ENCODE measurements at regions not wholly inside any gene's neighbourhood (a gene's known extent, or its start where the extent isn't known, plus 50 kb on each side); places are given as distances from the start of the nearest gene placed in this dataset.

DNA sequence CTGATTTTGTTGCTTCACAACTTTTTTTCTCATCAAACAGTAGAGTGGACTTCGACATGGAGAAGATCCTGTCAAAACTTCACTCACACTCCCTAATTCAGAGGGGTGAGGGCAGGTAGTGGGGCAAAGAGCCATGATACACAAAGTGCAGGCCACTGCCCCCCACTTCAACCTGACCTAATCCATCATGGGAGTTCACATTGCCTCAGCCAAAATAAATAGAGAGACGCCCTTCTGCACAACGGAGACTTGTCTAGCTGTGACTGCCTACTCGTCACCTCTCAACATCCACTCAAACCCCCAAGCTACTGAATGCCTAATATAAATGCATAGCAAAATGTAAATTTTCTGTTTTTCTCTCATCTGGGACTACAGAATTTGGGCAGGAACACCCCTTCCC lies 213.2 kb downstream of the PMP22 start:
- H3K9ac ChIP-seq (ENCODE audit: low read length) = no peak overlapping the region
- no peak overlapping the region for H3K4ac ChIP-seq (ENCODE audit: low read depth, low read length)
- WGBS (ENCODE audit: extremely low coverage, insufficient coverage, low lambda C conversion rate) = no CpG with 5 or more reads among the region's 4 CpGs
- H2BK5ac ChIP-seq (ENCODE audit: low read length) = no peak overlapping the region
- peaks cover 8% of the 10 kb centered on the region for H3K4me1 ChIP-seq (ENCODE audit: control insufficient read depth, low read depth, low read length)
- no peak overlapping the region for H4K5ac ChIP-seq (ENCODE audit: low read length)
- DNase-seq = no peak
- H3K56ac ChIP-seq (ENCODE audit: low read length) = no peak overlapping the region
- H2BK15ac ChIP-seq (replicated peaks; ENCODE audit: low read depth) = no peak overlapping the region
- no peak overlapping the region for H2AK5ac ChIP-seq (ENCODE audit: low read length)
- no peaks in the 10 kb centered on the region for H3K79me2 ChIP-seq (ENCODE audit: control insufficient read depth, insufficient read depth, low read length)
- no peak overlapping the region for H3K4me2 ChIP-seq (ENCODE audit: low read length)
- H4K8ac ChIP-seq (ENCODE audit: low read depth, low read length) = no peak overlapping the region
- no peak overlapping the region for H3K27ac ChIP-seq (ENCODE audit: low read depth, low read length)
- no peak overlapping the region for H3K23ac ChIP-seq (ENCODE audit: low read length)
- no peaks in the 10 kb centered on the region for H3K27me3 ChIP-seq (ENCODE audit: insufficient read depth, low read length, poor library complexity)
- no peak overlapping the region for H3K4me3 ChIP-seq (ENCODE audit: low read length)
- H3K79me1 ChIP-seq (ENCODE audit: low read length) = no peaks in the 10 kb centered on the region
- no peak overlapping the region for H3K18ac ChIP-seq (ENCODE audit: low read length)
- no peak overlapping the region for H2BK120ac ChIP-seq (ENCODE audit: low read depth, low read length)
- H3K36me3 ChIP-seq (ENCODE audit: control insufficient read depth, insufficient read depth, low read length) = no peaks in the 10 kb centered on the region

DNA sequence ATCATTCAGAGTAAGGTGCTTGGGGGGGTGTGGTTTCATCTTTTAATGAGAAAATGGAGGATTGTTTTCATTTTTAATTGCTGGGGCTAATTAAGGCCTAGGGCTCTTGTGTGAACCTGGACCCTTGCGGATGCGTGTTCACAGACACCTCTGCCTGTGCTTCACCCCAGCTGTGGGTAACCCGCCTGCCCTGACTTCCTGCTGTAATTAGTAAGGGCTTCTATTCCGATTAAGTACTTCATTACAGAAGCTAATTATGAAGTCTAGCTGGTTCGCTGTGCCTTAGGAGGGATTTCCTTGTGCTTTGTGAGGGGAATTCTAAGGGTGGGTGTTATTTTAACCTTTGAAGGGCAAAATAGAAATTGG lies 215.3 kb downstream of the PMP22 start:
- no peak overlapping the region for H2BK5ac ChIP-seq (ENCODE audit: low read length)
- H3K18ac ChIP-seq (ENCODE audit: low read length) = no peak overlapping the region
- H3K4me1 ChIP-seq (ENCODE audit: control insufficient read depth, low read depth, low read length) = peaks cover 8% of the 10 kb centered on the region
- H4K8ac ChIP-seq (ENCODE audit: low read depth, low read length) = no peak overlapping the region
- no CpG with 5 or more reads among the region's 5 CpGs for WGBS (ENCODE audit: extremely low coverage, insufficient coverage, low lambda C conversion rate)
- no peak overlapping the region for H3K4me3 ChIP-seq (ENCODE audit: low read length)
- no peaks in the 10 kb centered on the region for H3K27me3 ChIP-seq (ENCODE audit: insufficient read depth, low read length, poor library complexity)
- no peak overlapping the region for H2BK120ac ChIP-seq (ENCODE audit: low read depth, low read length)
- H2AK5ac ChIP-seq (ENCODE audit: low read length) = no peak overlapping the region
- no peak overlapping the region for H2BK15ac ChIP-seq (replicated peaks; ENCODE audit: low read depth)
- H3K56ac ChIP-seq (ENCODE audit: low read length) = no peak overlapping the region
- H3K27ac ChIP-seq (ENCODE audit: low read depth, low read length) = no peak overlapping the region
- H3K79me1 ChIP-seq (ENCODE audit: low read length) = no peaks in the 10 kb centered on the region
- H3K79me2 ChIP-seq (ENCODE audit: control insufficient read depth, insufficient read depth, low read length) = no peaks in the 10 kb centered on the region
- no peak overlapping the region for H3K4ac ChIP-seq (ENCODE audit: low read depth, low read length)
- no peak overlapping the region for H4K5ac ChIP-seq (ENCODE audit: low read length)
- H3K9ac ChIP-seq (ENCODE audit: low read length) = no peak overlapping the region
- no peak overlapping the region for H3K23ac ChIP-seq (ENCODE audit: low read length)
- no peak overlapping the region for H3K4me2 ChIP-seq (ENCODE audit: low read length)
- DNase-seq = no peak
- H3K36me3 ChIP-seq (ENCODE audit: control insufficient read depth, insufficient read depth, low read length) = no peaks in the 10 kb centered on the region

GRCh38 chr17:15048933-15049794 lies 216.0 kb downstream of the PMP22 start:
- H2BK5ac ChIP-seq (ENCODE audit: low read length) = no peak overlapping the region
- no peak overlapping the region for H3K4me2 ChIP-seq (ENCODE audit: low read length)
- no peak overlapping the region for H2BK120ac ChIP-seq (ENCODE audit: low read depth, low read length)
- H3K79me1 ChIP-seq (ENCODE audit: low read length) = no peaks in the 10 kb centered on the region
- H3K4ac ChIP-seq (ENCODE audit: low read depth, low read length) = no peak overlapping the region
- H3K9ac ChIP-seq (ENCODE audit: low read length) = no peak overlapping the region
- H3K4me1 ChIP-seq (ENCODE audit: control insufficient read depth, low read depth, low read length) = peaks cover 8% of the 10 kb centered on the region
- H3K18ac ChIP-seq (ENCODE audit: low read length) = peak overlapping the region; percentile 23
- no peak overlapping the region for H3K4me3 ChIP-seq (ENCODE audit: low read length)
- peak overlapping the region; percentile 45 for H2BK15ac ChIP-seq (replicated peaks; ENCODE audit: low read depth)
- H4K8ac ChIP-seq (ENCODE audit: low read depth, low read length) = no peak overlapping the region
- peak; percentile 74 for DNase-seq
- no peaks in the 10 kb centered on the region for H3K27me3 ChIP-seq (ENCODE audit: insufficient read depth, low read length, poor library complexity)
- peak overlapping the region; percentile 70 for H3K27ac ChIP-seq (ENCODE audit: low read depth, low read length)
- H4K5ac ChIP-seq (ENCODE audit: low read length) = no peak overlapping the region
- H3K36me3 ChIP-seq (ENCODE audit: control insufficient read depth, insufficient read depth, low read length) = no peaks in the 10 kb centered on the region
- no peak overlapping the region for H3K56ac ChIP-seq (ENCODE audit: low read length)
- no peaks in the 10 kb centered on the region for H3K79me2 ChIP-seq (ENCODE audit: control insufficient read depth, insufficient read depth, low read length)
- H2AK5ac ChIP-seq (ENCODE audit: low read length) = no peak overlapping the region
- H3K23ac ChIP-seq (ENCODE audit: low read length) = no peak overlapping the region
- WGBS (ENCODE audit: extremely low coverage, insufficient coverage, low lambda C conversion rate) = no CpG with 5 or more reads among the region's 6 CpGs

DNA sequence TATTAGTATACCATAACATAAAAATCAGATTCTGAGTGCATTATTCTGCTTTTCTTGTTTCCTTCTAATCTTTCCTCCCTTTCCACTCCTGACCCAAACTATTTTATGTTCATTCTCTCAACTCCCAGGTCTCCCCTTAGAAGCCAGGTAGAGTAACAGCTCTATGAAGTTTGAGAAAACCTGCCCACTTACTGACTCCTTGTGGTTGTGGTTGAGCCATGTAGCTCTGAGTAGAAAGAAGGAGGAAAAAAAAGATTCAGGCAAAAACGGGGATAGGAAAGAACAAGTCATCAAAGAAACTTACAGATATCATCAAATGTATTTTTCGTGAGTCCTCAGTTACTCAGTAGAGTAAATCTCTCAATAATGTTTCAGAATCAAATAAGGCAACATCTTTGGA lies 216.7 kb downstream of the PMP22 start:
- H3K9ac ChIP-seq (ENCODE audit: low read length) = no peak overlapping the region
- no peak overlapping the region for H4K8ac ChIP-seq (ENCODE audit: low read depth, low read length)
- no CpG with 5 or more reads among the region's 2 CpGs for WGBS (ENCODE audit: extremely low coverage, insufficient coverage, low lambda C conversion rate)
- no peak overlapping the region for H2AK5ac ChIP-seq (ENCODE audit: low read length)
- no peak overlapping the region for H3K4ac ChIP-seq (ENCODE audit: low read depth, low read length)
- no peaks in the 10 kb centered on the region for H3K79me1 ChIP-seq (ENCODE audit: low read length)
- no peaks in the 10 kb centered on the region for H3K36me3 ChIP-seq (ENCODE audit: control insufficient read depth, insufficient read depth, low read length)
- no peak overlapping the region for H3K4me3 ChIP-seq (ENCODE audit: low read length)
- H3K56ac ChIP-seq (ENCODE audit: low read length) = no peak overlapping the region
- no peak overlapping the region for H4K5ac ChIP-seq (ENCODE audit: low read length)
- H3K4me1 ChIP-seq (ENCODE audit: control insufficient read depth, low read depth, low read length) = peaks cover 8% of the 10 kb centered on the region
- H2BK15ac ChIP-seq (replicated peaks; ENCODE audit: low read depth) = no peak overlapping the region
- H3K27ac ChIP-seq (ENCODE audit: low read depth, low read length) = no peak overlapping the region
- no peak overlapping the region for H3K4me2 ChIP-seq (ENCODE audit: low read length)
- no peak overlapping the region for H2BK5ac ChIP-seq (ENCODE audit: low read length)
- no peaks in the 10 kb centered on the region for H3K79me2 ChIP-seq (ENCODE audit: control insufficient read depth, insufficient read depth, low read length)
- no peak overlapping the region for H2BK120ac ChIP-seq (ENCODE audit: low read depth, low read length)
- no peak overlapping the region for H3K23ac ChIP-seq (ENCODE audit: low read length)
- DNase-seq = peak; percentile 75
- no peaks in the 10 kb centered on the region for H3K27me3 ChIP-seq (ENCODE audit: insufficient read depth, low read length, poor library complexity)
- H3K18ac ChIP-seq (ENCODE audit: low read length) = no peak overlapping the region

- no peaks in the 10 kb centered on the region for H3K36me3 ChIP-seq (ENCODE audit: control insufficient read depth, insufficient read depth, low read length)
- H3K23ac ChIP-seq (ENCODE audit: low read length) = no peak overlapping the region
- DNase-seq = no peak
- H3K9ac ChIP-seq (ENCODE audit: low read length) = no peak overlapping the region
- H3K79me2 ChIP-seq (ENCODE audit: control insufficient read depth, insufficient read depth, low read length) = no peaks in the 10 kb centered on the region
- no peak overlapping the region for H2BK5ac ChIP-seq (ENCODE audit: low read length)
- no peak overlapping the region for H3K56ac ChIP-seq (ENCODE audit: low read length)
- H3K4ac ChIP-seq (ENCODE audit: low read depth, low read length) = no peak overlapping the region
- H2AK5ac ChIP-seq (ENCODE audit: low read length) = no peak overlapping the region
- no peaks in the 10 kb centered on the region for H3K4me1 ChIP-seq (ENCODE audit: control insufficient read depth, low read depth, low read length)
- no peaks in the 10 kb centered on the region for H3K79me1 ChIP-seq (ENCODE audit: low read length)
- no CpG with 5 or more reads among the region's 6 CpGs for WGBS (ENCODE audit: extremely low coverage, insufficient coverage, low lambda C conversion rate)
- H3K27ac ChIP-seq (ENCODE audit: low read depth, low read length) = no peak overlapping the region
- no peaks in the 10 kb centered on the region for H3K27me3 ChIP-seq (ENCODE audit: insufficient read depth, low read length, poor library complexity)
- H3K4me3 ChIP-seq (ENCODE audit: low read length) = no peak overlapping the region
- no peak overlapping the region for H2BK15ac ChIP-seq (replicated peaks; ENCODE audit: low read depth)
- no peak overlapping the region for H3K4me2 ChIP-seq (ENCODE audit: low read length)
- no peak overlapping the region for H2BK120ac ChIP-seq (ENCODE audit: low read depth, low read length)
- no peak overlapping the region for H4K5ac ChIP-seq (ENCODE audit: low read length)
- no peak overlapping the region for H3K18ac ChIP-seq (ENCODE audit: low read length)
- no peak overlapping the region for H4K8ac ChIP-seq (ENCODE audit: low read depth, low read length)
Measured at GRCh38 chr17:15042311-15042710, 222.8 kb downstream of the PMP22 start.

GRCh38 chr17:15039366-15039765 lies 225.8 kb downstream of the PMP22 start:
- Histone ChIP-seq H3K18ac (ENCODE audit: low read length) (no peak overlapping the region), H3K4me2 (ENCODE audit: low read length) (no peak overlapping the region), H4K8ac (ENCODE audit: low read depth, low read length) (no peak overlapping the region), H3K27me3 (ENCODE audit: insufficient read depth, low read length, poor library complexity) (no peaks in the 10 kb centered on the region), H3K4me3 (ENCODE audit: low read length) (no peak overlapping the region), H3K79me1 (ENCODE audit: low read length) (no peaks in the 10 kb centered on the region), H4K5ac (ENCODE audit: low read length) (no peak overlapping the region), H2BK5ac (ENCODE audit: low read length) (no peak overlapping the region), H3K9ac (ENCODE audit: low read length) (no peak overlapping the region), H3K79me2 (ENCODE audit: control insufficient read depth, insufficient read depth, low read length) (no peaks in the 10 kb centered on the region), H3K56ac (ENCODE audit: low read length) (no peak overlapping the region), H2AK5ac (ENCODE audit: low read length) (no peak overlapping the region), H3K27ac (ENCODE audit: low read depth, low read length) (no peak overlapping the region), H3K4ac (ENCODE audit: low read depth, low read length) (no peak overlapping the region), H2BK15ac (replicated peaks; ENCODE audit: low read depth) (no peak overlapping the region), H3K36me3 (ENCODE audit: control insufficient read depth, insufficient read depth, low read length) (no peaks in the 10 kb centered on the region), H3K4me1 (ENCODE audit: control insufficient read depth, low read depth, low read length) (no peaks in the 10 kb centered on the region), H3K23ac (ENCODE audit: low read length) (no peak overlapping the region), H2BK120ac (ENCODE audit: low read depth, low read length) (no peak overlapping the region)
- DNase-seq = peak; percentile 89
- no CpG with 5 or more reads among the region's 1 CpG for WGBS (ENCODE audit: extremely low coverage, insufficient coverage, low lambda C conversion rate)

Measured in mesendoderm (in vitro differentiated cells).